AG10803 (cell line): ENCODE measurements at regions not wholly inside any gene's neighbourhood (a gene's known extent, or its start where the extent isn't known, plus 50 kb on each side); places are given as distances from the start of the nearest gene placed in this dataset.

Experiments
- DNase-seq: peaks from one replicate; pipeline ENCODE4 v3.0.0; 2010; ENCODE audit warnings: low read depth
- H3K4me3 ChIP-seq: 2 replicates; pipeline ENCODE4 v1.5.1; 2011; ENCODE audit warnings: mild to moderate bottlenecking, low read length, control low read depth
- TF ChIP-seq, protein P1 (sequence below): conservative IDR thresholded peaks from 2 replicates; pipeline ENCODE4 v1.5.1; 2011; ENCODE audit warnings: mild to moderate bottlenecking, low read length, control low read depth, inconsistent platforms

DNA sequence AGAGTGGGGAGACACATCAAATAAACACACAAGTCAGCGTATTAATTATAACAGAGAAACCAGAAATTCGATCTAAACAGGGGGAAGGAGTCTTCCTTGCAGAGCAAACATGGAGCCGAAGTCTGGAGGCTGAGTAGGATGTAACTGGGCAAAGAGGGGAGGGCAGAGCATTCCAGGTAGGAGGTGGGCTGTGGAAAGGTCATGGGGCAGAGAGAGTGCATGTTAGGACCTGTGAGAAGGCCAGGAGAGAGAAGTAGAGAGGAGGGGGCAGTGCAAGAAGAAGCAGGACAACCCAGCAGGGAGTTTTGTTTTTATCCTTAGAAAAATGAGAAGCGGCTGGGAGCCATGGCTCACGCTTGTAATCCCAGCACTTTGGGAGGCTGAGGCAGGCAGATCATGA is 130.8 kb upstream of the GPR26 start:
- H3K4me3 ChIP-seq, result no peak overlapping the region
- DNase-seq, result no peak
- TF ChIP-seq, protein P1, sequence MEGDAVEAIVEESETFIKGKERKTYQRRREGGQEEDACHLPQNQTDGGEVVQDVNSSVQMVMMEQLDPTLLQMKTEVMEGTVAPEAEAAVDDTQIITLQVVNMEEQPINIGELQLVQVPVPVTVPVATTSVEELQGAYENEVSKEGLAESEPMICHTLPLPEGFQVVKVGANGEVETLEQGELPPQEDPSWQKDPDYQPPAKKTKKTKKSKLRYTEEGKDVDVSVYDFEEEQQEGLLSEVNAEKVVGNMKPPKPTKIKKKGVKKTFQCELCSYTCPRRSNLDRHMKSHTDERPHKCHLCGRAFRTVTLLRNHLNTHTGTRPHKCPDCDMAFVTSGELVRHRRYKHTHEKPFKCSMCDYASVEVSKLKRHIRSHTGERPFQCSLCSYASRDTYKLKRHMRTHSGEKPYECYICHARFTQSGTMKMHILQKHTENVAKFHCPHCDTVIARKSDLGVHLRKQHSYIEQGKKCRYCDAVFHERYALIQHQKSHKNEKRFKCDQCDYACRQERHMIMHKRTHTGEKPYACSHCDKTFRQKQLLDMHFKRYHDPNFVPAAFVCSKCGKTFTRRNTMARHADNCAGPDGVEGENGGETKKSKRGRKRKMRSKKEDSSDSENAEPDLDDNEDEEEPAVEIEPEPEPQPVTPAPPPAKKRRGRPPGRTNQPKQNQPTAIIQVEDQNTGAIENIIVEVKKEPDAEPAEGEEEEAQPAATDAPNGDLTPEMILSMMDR, result no peak

DNA sequence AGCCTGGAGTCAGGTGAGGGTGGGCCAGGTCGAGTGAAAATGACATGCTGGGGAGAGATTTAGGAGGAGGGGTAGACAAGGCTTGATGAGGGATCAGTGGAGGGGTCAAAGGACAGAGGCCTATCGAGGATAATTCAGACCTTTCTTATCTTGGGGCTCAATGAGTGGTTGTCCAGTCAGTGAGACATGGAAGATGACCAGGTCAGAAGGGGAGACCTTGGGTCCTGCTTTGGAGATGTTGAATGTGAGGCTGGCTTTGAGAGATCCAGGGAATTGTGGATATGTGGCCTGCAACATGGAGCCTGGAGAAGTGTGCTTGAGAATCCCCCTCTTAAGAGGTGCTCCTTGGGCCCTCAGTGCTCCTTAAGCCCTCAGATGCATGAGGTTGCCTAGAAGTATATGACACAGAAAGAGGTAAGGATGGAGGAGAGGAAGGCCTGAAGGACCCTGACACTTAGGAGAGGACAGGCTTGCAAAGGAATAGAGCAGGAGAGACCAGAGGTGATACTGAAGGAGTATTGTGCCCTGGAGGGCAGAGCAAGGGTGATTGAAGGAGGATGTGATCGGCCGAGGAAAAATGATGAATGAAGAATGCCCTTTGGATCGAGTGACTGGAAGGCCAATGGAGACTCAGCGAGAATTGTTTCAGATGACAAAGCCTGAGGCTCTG is 129.8 kb upstream of the GPR26 start:
- no peak overlapping the region for H3K4me3 ChIP-seq
- TF ChIP-seq, protein P1, result no peak
- DNase-seq, result no peak

DNA sequence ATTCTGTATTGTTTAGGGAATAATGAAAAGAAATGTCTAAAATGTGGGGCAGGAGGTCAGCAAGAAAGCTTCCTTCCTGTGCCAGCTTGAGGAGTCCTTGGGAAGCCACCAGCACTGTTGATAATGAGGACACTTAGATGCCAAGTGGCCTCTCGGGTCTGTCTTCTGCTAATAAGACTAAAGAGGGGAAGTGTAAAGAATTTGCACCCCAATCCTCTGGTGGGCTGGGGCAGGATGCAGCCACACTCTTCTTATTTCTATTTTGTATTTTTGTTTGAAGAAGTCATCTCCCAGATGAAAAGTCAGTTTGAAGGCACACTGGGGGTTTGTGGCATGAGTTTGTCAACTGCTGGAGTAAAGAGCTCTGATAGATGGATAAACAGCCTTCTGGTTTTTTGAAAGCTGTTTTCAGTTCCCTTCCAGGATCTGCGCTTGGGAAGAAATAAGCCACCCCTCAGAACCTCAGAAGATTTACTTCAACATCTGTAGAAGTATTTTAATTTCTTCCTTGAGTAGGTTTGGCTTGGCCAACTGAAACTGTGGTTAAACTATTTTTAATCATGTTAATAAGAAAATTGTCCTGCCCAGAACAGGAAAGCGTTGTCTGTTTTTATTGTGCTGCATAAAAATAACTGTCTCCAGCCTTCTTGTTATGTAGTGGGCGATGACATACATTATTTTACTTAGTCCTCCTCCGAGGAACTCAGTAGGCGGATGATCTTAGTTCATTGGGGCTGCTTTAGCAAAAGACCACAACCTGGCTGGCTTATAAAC is 128.8 kb upstream of the GPR26 start:
- TF ChIP-seq, protein P1, result no peak
- no peak for DNase-seq
- no peak overlapping the region for H3K4me3 ChIP-seq

DNA sequence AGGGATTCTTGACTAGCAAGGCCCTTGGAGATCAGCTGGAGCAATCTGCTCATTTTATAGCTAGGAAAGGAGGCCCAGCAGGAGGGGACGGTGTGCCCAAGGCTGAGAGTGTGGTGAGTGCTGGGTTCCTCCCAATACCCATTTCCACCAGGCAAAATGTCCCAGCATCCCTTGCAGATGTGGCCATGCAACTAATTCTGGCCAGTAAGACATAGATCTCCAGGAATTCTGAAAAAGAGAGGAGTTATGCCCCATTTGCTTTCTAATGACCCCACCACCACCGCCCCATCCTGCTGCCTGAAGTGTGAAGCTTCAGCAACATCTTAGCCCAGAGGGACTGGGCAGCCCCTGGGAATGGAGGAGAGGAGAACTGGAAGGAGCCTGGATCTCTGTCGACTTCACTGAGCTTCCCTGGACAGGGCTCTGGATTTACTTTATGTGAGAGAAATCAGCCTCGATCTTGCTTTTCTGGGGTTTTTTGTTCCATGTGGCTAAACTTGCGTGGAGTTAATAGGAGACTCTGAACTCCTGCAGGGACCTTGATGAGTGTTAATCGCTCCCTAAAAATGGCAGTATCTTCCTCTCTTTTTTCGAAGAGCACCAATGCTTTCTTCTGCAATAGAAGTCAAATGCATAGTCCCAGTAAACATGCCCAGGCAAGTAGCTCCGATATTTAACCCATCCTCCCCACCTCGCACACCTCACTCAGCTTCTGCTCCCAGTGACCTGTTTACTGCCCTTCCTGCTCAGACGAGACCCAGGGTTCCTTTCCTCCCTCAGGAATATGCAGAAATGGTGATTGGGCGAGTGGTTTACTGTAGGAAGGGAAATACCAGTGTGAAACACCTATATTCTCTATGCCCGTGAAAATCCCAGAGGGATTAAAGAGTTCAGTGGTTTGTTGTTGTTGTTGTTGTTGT is 127.5 kb upstream of the GPR26 start:
- H3K4me3 ChIP-seq, result no peak overlapping the region
- DNase-seq, result no peak
- TF ChIP-seq, protein P1, result no peak

DNA sequence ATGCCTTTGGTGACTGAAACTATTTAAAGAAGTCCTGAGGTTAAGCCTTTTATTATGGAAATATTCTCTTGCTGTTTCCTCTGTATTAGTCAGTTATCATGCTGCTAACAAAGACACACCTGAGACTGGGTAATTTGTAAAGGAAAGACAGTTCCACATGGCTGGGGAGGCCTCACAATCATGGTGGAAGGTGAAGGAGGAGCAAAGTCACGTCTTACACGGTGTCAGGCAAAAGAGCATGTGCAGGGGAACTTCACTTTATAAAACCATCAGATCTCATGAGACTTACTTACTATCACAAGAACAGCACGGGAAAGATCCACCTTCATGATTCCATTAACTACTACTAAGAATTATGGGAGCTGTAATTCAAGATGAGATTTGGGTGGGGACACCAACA is 121.2 kb upstream of the GPR26 start:
- DNase-seq, result no peak
- no peak overlapping the region for H3K4me3 ChIP-seq
- TF ChIP-seq, protein P1, result no peak

DNA sequence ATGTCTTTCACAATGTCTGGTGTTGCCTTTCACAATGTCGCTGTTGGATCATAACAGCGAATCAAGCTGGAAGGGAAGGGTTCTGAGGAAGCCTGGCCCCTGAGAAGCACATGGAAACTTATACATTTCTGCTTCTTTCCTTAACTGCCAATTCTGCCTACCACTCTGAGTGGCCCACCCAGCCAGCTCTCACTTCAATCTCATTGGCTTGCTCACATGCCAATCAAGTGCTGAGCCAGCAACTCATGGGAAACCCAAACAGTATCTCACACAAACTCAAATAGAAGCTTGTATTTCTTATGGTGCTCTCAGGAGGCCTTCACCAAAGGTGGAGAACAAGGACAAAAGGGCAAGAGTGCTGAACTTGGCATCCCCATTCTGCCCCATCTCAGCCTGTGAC is 117.4 kb upstream of the GPR26 start:
- no peak for DNase-seq
- no peak overlapping the region for H3K4me3 ChIP-seq
- TF ChIP-seq, protein P1, result no peak
